ENCODE measurements at regions not wholly inside any gene's neighbourhood (a gene's known extent, or its start where the extent isn't known, plus 50 kb on each side); places are given as distances from the start of the nearest gene placed in this dataset.

DNA sequence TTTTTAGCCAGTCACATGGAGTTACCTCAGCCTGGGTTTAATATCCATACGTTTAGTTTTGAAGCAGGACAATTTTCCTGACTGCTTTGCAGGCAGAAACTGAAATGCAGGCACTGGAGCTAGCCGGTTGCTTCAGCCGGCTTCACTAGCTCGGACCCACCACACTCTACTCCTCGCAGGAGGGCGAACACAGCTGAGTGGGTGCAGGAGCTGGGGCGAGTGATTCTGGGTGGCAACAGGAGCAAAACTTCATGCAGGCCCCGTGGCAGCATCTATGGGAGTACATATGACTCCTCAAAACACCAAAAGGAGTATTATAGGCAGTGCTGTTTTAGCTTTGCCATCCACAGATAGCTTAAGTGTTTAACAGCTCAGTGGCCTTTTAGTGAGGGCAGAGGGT, 1211.8 kb upstream of the NUDT12 start:
- H4K91ac ChIP-seq (ENCODE audit: insufficient read depth, low read depth, low read length), result no peak overlapping the region
- H4K8ac ChIP-seq (ENCODE audit: low read depth in 2 of 2, low read length in 2 of 2), result no peak overlapping the region
- in situ Hi-C loops (cut with MboI; ENCODE audit: low sequenced_read_pairs), result no loop called here
- no peaks in the 10 kb centered on the region for H3K27me3 ChIP-seq (ENCODE audit: control insufficient read depth, insufficient read depth, low read length)
- H3K9me3 ChIP-seq (ENCODE audit: control insufficient read depth, insufficient read depth, low read length), result peaks cover 7% of the 10 kb centered on the region
- no TSS peak for BruUV-seq (replicated peaks)
- H3K4me3 ChIP-seq (ENCODE audit: insufficient read depth, low read depth, low read length), result no peak overlapping the region
- no peak overlapping the region for H3K56ac ChIP-seq (ENCODE audit: extremely low read depth, insufficient read depth, low read length)
- no peak overlapping the region for H2AK9ac ChIP-seq (replicated peaks; ENCODE audit: low read depth, low read length, poor library complexity)
- no peak overlapping the region for H4K5ac ChIP-seq (ENCODE audit: low read depth, low read length)
- H2BK20ac ChIP-seq (ENCODE audit: low read depth, low read length), result no peak overlapping the region
- H3K4ac ChIP-seq (ENCODE audit: low read depth, low read length), result no peak overlapping the region
- WGBS, 2 experiments (ENCODE audit: extremely low coverage in 2 of 2, insufficient read length in 1 of 2), result 67% methylated on average over 1 of the region's 8 CpGs; no CpG with 5 or more reads in 1 of the 2 experiments
- H4K20me1 ChIP-seq (ENCODE audit: insufficient read depth, low read length), result no peaks in the 10 kb centered on the region
- H3K23ac ChIP-seq (ENCODE audit: low read depth, low read length), result no peak overlapping the region
- H3K9ac ChIP-seq (ENCODE audit: low read depth, low read length), result no peak overlapping the region
- no peaks in the 10 kb centered on the region for H3K79me1 ChIP-seq (ENCODE audit: low read depth in 1 of 2, low read length in 2 of 2)
- no peak overlapping the region for H2AK5ac ChIP-seq (ENCODE audit: low read depth, low read length)
- H3K18ac ChIP-seq (ENCODE audit: low read depth, low read length), result no peak overlapping the region
- no peaks in the 10 kb centered on the region for H3K4me1 ChIP-seq (ENCODE audit: control insufficient read depth, insufficient read depth, low read length)
- H3K14ac ChIP-seq (replicated peaks; ENCODE audit: low read depth, low read length), result no peak overlapping the region
- no peaks in the 10 kb centered on the region for H3K9me1 ChIP-seq (ENCODE audit: insufficient read depth, low read length)
- dilution Hi-C loops (cut with HindIII; ENCODE audit: low sequenced_read_pairs, unreplicated experiment), result no loop called here
- TF ChIP-seq MAZ (IDR thresholded peaks at IDR 0.05; ENCODE audit: borderline replicate concordance, low read depth, low read length) (no peak), MAFK (IDR thresholded peaks at IDR 0.05; ENCODE audit: low read depth, low read length) (no peak), RCOR1 (IDR thresholded peaks at IDR 0.05; ENCODE audit: insufficient replicate concordance, low read length) (no peak), SMC3 (IDR thresholded peaks at IDR 0.05; ENCODE audit: low read depth, low read length) (no peak), MXI1 (IDR thresholded peaks at IDR 0.05; ENCODE audit: borderline replicate concordance, low read depth, low read length) (no peak), RFX5 (IDR thresholded peaks at IDR 0.05; ENCODE audit: low read depth, low read length) (no peak), CEBPB (IDR thresholded peaks at IDR 0.05; ENCODE audit: low read depth, low read length) (no peak), POLR2A (IDR thresholded peaks at IDR 0.05; ENCODE audit: low read depth, low read length) (no peak), CHD1 (IDR thresholded peaks at IDR 0.05; ENCODE audit: low read depth, low read length) (no peak), RAD21 (IDR thresholded peaks at IDR 0.05; ENCODE audit: low read length) (no peak)
- TF ChIP-seq, protein P1, sequence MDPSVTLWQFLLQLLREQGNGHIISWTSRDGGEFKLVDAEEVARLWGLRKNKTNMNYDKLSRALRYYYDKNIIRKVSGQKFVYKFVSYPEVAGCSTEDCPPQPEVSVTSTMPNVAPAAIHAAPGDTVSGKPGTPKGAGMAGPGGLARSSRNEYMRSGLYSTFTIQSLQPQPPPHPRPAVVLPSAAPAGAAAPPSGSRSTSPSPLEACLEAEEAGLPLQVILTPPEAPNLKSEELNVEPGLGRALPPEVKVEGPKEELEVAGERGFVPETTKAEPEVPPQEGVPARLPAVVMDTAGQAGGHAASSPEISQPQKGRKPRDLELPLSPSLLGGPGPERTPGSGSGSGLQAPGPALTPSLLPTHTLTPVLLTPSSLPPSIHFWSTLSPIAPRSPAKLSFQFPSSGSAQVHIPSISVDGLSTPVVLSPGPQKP (IDR thresholded peaks at IDR 0.05; ENCODE audit: borderline replicate concordance, low read depth, low read length), result no peak
- TF ChIP-seq, protein P2, sequence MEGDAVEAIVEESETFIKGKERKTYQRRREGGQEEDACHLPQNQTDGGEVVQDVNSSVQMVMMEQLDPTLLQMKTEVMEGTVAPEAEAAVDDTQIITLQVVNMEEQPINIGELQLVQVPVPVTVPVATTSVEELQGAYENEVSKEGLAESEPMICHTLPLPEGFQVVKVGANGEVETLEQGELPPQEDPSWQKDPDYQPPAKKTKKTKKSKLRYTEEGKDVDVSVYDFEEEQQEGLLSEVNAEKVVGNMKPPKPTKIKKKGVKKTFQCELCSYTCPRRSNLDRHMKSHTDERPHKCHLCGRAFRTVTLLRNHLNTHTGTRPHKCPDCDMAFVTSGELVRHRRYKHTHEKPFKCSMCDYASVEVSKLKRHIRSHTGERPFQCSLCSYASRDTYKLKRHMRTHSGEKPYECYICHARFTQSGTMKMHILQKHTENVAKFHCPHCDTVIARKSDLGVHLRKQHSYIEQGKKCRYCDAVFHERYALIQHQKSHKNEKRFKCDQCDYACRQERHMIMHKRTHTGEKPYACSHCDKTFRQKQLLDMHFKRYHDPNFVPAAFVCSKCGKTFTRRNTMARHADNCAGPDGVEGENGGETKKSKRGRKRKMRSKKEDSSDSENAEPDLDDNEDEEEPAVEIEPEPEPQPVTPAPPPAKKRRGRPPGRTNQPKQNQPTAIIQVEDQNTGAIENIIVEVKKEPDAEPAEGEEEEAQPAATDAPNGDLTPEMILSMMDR (conservative IDR thresholded peaks at IDR 0.05; ENCODE audit: low read depth, low read length), result no peak
- TF ChIP-seq, protein P3, sequence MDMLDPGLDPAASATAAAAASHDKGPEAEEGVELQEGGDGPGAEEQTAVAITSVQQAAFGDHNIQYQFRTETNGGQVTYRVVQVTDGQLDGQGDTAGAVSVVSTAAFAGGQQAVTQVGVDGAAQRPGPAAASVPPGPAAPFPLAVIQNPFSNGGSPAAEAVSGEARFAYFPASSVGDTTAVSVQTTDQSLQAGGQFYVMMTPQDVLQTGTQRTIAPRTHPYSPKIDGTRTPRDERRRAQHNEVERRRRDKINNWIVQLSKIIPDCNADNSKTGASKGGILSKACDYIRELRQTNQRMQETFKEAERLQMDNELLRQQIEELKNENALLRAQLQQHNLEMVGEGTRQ (IDR thresholded peaks at IDR 0.05; ENCODE audit: low read depth, low read length), result no peak
- POLR2A ChIA-PET (ENCODE audit: unreplicated experiment), result no interaction called here
- DNase-seq, result no peak
- H3K4me2 ChIP-seq (ENCODE audit: low read depth, low read length), result no peak overlapping the region
- no peak overlapping the region for H2BK120ac ChIP-seq (ENCODE audit: low read depth, low read length)
- intact Hi-C loops (cut with micrococcal nuclease), result no loop called here
- ATAC-seq (ENCODE audit: low read depth), result no peak
- no peak overlapping the region for H2BK15ac ChIP-seq (ENCODE audit: low read depth, low read length)
- H3K27ac ChIP-seq (ENCODE audit: insufficient read depth, low read length), result no peak overlapping the region
- no peak overlapping the region for H2BK5ac ChIP-seq (ENCODE audit: low read depth, low read length, poor library complexity, severe bottlenecking)
- no peaks in the 10 kb centered on the region for H3K36me3 ChIP-seq (ENCODE audit: control insufficient read depth, insufficient read depth, low read length)
- CTCF ChIA-PET, result interaction anchor here (0.7 kb wide), 1 partner anchor 26 kb away, joined by 3 read pairs; no protein-coding TSS in a partner anchor
- no peak overlapping the region for H2AFZ ChIP-seq (replicated peaks; ENCODE audit: low read length, poor library complexity)

Measured in IMR-90 (cell line).